Stimulated activated CD4-positive, alpha-beta T cell treated with anti-CD3 and anti-CD28 coated beads, Interleukin-4, amount 100 ng/mL, for 4 hours (primary cell): ENCODE measurements at regions not wholly inside any gene's neighbourhood (a gene's known extent, or its start where the extent isn't known, plus 50 kb on each side); places are given as distances from the start of the nearest gene placed in this dataset.
"Not testable (repeated sequence)": the region's sequence is repeated elsewhere in the genome, so short reads cannot be mapped to it uniquely, and the experiment has no call there.

ENCODE experiments used
- DNase-seq, 2 experiments: peaks; one replicate each; pipeline ENCODE4 v3.0.0-alpha.2; 2020

DNA sequence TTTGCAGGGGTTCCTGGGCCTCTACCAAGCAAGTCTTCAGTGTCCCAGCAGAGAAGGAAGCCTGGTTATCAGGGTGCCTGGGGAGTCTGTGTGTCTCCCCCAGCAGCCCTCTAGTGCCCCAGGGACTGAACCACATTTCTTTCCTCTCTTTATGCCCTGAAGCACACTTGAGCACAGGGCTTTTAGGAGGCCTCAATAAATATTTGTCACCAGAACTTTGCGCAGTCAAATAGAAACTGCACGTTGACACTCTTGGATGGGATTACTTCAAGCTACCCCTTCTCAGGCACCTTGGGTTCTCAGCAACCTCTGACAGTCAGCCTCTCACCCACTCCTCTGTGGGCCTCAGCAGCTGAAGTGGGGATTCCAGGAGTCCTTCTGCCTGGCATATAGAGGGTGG, 226.6 kb upstream of the HES1 start:
- no peak for DNase-seq

DNA sequence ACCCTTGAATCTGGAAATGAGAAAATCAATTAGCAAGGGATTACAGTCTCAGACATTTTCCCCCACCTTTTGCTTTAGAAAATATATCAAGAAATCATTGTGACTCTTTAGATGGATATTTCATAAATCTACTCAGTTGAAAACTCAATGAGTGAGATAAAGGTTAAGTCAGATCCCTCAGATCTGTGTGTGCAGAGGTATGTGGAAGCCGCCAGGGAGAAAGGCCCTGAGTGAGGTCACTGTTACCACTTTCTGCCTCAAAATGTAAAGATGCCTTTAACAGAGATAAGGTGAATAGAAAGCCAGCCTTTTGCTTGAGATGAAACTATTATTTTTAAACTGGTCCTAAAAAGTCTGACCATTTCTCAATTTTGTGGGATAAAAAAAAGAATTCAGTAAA, 225.6 kb upstream of the HES1 start:
- no peak for DNase-seq

DNA sequence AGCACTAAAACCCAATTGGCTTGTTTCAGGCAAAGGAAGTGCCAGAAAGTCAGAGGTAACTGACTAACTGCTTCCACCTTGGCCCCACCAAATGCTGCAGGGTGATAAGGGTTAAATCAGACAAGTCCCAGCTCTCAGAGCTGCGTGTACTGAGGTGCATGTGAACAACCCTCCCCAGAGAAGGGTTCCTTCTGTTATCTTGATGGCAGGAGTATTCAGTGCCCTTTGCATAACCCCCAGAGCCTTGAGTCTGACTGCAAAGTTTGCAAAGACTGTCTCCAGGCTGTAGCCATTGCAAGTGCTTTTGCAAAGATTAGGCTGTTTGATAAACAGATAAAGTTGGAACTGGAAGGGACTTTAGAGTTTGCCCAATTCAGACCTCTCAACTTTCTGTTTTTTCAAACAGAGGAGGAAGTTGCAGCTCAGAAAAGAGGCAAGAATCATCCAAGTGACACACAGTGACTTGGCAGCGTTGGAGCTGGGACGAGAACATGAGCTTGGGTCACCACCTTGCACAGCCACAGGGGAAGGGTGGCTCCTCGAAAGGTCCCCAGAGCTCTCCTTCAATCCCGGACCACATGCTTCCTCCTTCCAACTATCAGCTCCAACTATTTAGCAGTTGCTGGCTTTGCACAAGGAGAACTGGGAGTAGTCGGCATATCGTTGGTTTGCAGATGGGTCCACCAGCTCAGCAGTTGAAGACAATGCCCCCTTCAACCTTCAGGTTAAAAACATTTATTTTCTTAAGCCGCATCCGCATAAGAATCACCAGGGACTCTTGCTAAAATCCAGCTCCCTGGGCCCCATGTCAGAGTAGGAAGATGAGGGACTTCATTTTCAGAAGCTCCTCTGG, 224.8 kb upstream of the HES1 start:
- no peak for DNase-seq

GRCh38 chr3:193911784-193912340, 224.1 kb upstream of the HES1 start:
- no peak for DNase-seq

DNA sequence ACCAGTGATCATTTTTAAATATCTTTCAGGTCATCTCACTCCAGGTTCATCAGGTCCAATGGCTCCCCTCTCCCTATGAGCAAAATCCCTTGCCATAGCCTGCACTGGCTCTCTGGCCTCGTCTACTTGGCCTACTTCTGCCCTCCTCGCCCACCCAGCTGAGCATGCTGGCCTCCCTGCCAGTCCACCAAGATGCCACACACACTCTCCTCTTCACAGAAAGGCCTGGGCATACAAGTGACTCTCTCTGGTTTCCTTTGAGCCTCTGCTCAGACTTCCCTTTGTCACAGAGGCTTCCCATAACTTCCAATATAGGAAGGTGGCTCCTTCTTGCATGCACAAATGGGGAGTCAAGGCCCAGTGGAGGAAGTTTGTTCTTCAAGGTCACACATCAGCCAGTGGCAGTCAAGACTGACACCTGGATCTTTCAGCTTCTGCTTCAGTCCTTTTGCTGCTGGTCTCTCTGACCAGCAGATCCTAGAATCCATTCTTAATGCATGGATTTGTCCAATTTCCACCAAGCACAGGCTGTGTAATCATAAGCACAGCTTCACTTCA, 223.2 kb upstream of the HES1 start:
- no peak for DNase-seq

- DNase-seq, result no peak
Observed at GRCh38 chr3:193914602-193915001, 221.3 kb upstream of the HES1 start.

DNA sequence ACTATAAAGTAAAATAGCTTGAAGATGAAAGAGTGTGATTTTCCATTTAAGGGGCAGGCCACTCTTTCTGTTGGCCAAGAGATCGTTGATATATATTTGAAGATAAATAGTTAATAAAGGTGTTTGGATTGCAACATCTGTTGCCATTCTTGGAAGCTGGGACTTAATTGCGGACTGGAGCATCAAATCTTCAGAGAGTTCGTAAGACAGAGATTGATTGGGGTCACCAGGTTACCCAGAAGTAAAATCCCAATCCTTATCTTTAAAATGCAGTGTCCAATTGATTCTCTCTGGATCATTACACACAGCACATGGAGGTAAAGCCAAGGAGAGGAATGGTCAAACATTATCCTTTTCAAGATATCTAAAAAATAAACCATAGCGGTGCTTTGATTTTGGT, 220.8 kb upstream of the HES1 start:
- DNase-seq, result no peak

- no peak for DNase-seq
Observed at GRCh38 chr3:193915613-193916012, 220.3 kb upstream of the HES1 start.

GRCh38 chr3:193917158-193917557, 218.8 kb upstream of the HES1 start:
- no peak for DNase-seq

DNA sequence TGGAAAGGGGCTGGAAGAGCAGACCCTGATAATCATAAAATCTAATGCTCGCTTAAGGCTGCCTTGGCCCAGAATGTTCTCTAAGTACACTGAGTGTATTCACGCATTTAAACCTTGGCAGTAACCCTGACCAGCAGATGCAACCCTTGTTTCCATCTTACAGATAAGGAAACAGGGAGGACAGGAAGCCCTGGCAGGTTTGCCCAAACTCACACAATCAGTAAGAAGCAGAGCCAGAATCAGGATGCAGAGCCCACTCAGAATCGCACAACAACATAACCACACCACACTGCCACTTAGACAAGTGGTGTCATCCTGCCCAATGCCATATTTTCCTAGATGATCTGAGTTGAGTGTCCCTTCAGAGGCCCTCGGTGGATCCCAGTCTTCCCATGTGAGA, 214.5 kb upstream of the HES1 start:
- no peak for DNase-seq

DNA sequence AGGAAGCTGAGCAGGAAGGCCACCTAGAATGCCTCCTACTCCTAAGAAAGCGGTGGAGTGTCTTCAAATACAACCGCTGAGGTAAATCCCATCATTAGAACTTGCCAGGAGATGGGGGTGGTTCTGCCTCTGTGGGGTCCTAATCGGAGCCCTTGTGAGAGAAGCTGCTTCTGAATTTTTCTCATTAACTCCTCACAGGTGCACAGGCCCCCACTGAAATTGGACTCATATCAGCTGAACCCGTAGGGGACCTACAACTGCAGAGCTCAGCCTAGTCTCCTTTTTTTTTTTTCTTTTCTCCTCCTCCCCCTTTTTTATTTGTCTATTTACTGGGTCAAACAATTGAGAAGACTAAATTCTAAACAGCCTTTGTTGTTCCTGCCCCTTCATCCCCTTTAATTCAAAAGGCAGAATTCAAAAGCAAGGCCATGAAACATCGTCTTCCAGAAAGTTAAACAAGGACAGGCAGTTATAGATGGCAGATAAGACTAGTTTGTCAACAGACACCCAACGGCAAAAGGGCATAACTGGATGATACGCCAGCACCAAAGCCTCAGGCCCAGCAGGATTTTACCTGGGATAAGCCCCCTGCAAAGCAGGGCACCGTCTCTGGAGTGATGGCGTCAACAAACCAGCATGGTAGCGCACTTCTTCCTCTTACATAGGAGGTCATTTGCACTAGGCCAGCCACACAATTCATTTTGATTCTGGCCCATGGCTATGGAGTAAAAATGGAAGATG, 213.7 kb upstream of the HES1 start:
- no peak for DNase-seq

GRCh38 chr3:193923958-193924357, 212.0 kb upstream of the HES1 start:
- DNase-seq, result not testable (repeated sequence)

GRCh38 chr3:193926071-193926470, 209.9 kb upstream of the HES1 start:
- DNase-seq, result not testable (repeated sequence)

DNA sequence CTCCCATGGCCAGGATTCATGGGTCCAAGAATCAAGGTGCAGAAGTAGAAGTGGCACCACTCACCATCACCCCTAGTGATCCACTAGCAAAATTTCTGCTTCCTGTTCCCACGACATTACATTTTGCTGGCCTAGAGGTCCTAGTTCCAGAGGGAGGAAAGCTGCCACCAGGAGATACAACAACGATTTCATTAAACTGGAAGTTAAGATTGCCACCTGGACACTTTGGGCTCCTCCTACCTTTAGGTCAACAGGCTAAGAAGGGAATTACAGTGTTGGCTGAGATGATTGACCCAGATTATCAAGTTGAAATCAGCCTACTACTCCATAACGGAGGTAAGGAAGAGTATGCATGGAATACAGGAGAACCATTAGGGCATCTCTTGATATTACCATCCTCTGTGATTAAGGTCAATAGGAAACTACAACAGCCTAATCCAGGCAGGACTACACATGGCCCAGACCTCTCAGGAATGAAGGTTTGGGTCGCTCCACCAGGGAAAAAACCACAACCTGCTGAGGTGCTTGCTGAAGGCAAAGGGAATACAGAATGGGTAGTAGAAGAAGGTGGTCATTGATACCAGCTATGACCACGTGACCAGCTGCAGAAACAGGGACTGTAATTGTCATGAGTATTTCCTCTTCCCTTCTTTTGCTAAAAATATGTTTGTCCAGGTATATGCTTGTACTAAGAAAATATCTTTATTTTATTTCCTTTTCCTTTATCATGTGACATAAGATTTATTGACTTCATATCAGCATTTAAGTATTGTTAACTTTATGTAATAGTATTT, 208.3 kb upstream of the HES1 start:
- DNase-seq, result not testable (repeated sequence)

DNA sequence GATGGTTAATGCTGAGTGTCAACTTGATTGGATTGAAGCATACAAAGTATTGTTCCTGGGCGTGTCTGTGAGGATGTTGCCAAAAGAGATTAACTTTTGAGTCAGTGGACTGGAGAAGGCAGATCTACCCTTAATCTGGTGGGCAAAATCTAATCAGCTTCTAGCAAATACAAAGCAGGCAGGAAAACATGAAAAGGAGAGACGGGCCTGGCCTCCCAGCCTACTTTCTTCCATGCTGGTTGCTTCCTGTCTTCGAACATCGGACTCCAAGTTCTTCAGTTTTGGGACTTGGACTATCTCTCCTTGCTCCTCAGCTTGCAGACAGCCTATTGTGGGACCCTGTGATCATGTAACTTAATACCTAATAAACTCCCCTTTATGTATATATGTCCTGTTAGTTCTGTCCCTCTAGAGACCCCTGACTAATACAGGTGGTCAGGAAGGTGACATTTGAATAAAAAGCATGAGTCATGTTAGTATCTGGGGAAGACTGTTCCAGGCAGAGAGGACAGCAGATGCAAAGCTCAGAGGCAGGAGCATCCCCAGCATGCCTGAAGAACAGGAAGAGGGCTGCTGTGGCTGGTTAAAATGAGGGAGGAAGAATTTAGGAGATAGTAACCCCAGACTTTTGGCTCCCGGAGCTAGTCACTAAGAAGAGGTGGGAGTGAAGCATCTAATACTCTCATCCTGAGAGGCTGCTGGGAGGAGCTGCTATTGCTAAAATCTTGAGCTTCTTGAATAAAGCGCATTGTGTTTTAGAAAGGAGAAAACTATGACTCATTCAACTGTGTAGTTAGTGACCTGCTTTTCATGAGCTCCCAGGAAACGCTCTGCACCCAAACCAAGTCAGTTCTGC, 207.4 kb upstream of the HES1 start:
- DNase-seq, result no peak

DNA sequence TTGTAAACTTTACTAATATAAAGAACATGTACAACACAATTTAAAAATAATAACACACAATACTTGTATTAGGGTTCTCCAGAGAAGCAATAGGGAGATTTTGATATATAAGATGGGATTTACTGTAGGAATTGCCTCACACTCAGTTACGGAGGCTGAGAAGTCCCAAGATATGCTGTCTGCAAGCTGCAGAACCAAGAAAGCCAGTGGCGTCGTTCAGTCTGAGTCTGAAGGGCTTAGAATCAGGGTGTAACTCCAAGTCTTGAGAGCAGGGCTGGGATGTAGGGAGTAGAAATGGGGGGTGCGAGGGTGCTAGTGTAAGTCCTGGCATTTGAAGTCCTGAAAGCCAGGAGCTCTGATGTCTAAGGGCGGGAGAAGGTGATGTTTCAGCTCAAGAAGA, 206.6 kb upstream of the HES1 start:
- no peak for DNase-seq

DNA sequence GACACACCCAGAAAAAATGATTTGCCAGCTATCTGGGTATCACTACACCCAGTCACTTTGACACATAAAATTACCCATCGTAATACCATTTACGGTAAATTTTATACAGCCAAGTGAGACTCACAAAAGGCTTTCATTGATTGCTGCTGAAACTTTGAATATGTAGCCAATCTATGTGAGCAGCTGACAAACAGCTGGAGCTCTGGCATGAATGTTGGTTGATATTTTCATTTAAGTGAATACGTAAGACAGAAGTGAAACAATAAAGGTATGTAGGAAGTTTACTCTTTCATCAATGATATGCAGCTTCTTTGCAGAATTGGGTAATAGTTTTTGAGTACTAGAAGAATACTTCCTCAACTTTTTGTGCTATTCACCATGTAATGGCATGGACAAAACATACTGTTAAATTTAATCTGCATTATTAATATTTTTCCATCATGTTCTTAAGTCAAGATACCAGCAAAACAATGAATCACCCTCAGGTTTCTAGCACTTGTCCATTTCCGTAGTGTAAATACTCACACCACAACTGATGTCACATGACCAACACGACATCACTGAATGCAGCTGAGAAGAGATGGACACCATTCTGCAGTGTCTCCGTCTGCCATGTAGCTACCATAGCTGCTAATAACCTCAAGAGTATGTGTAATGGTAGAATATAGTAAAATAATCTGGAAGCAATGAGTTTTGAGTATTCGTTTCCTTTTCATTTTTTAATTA, 205.9 kb upstream of the HES1 start:
- DNase-seq, result no peak

DNA sequence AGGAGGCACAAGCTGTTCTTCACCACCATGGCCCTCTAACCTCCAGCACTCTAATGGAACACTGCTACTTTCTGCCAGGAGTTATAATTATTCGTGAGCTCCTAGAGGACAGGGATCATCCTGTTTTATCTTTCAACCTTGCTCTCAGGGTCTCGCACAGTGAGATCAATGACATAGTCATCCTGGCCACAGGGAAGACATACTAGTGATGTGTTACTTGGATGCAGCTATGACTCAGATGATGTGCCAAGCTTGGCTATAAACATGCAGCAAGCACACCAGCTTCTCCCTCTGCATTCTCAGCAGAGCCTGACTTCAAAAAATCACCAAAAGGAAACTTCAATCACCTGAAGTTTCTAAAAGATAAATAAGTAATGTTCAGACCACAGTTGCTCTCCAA, 203.8 kb upstream of the HES1 start:
- DNase-seq, result no peak

GRCh38 chr3:193932576-193932975, 203.4 kb upstream of the HES1 start:
- DNase-seq, result no peak

GRCh38 chr3:193933451-193933850, 202.5 kb upstream of the HES1 start:
- DNase-seq, result no peak

- DNase-seq, result no peak
Observed at GRCh38 chr3:193935916-193936315, 200.0 kb upstream of the HES1 start.
